GM18498 (cell line): ENCODE measurements at regions not wholly inside any gene's neighbourhood (a gene's known extent, or its start where the extent isn't known, plus 50 kb on each side); places are given as distances from the start of the nearest gene placed in this dataset.

ENCODE experiments used
- ATAC-seq: cut with Tn5 transposase; IDR thresholded peaks from one replicate; pipeline ENCODE4 v1.9.1; 2021; ENCODE audit warnings: mild to moderate bottlenecking, moderate library complexity; ENCODE audit not compliant: unreplicated experiment

DNA sequence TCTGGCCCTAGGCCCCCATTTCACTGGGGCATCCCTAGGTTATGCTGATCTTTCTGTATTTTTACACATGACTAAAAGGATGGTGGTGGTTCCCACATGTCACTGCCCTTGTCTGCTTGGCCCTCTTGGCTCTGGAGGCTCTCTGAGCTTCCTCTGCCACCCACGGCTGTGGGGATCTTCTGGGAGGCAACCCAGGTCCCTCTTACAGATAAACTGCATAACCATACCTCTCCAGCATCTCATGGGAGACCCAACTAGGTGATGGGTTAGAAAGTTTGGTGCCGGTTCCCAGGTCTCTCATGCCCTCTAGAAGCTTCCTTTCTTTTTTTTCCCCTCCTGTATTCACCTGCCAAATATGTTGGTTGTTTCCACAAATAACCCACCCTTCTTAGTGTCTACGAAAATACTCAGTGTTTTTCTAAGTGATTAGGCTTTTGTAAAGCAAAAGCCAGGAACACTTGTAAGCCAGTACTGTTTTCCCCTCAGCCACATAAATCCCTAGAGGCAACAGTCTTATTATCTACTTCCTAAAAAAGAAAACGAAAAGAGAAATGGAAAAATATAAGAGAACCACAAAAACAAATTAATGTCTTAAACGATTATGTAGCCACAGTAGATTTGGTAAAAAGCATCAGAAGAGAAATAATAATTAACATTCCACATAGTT lies 71.7 kb upstream of the SMLR1 start:
- ATAC-seq, result no peak

DNA sequence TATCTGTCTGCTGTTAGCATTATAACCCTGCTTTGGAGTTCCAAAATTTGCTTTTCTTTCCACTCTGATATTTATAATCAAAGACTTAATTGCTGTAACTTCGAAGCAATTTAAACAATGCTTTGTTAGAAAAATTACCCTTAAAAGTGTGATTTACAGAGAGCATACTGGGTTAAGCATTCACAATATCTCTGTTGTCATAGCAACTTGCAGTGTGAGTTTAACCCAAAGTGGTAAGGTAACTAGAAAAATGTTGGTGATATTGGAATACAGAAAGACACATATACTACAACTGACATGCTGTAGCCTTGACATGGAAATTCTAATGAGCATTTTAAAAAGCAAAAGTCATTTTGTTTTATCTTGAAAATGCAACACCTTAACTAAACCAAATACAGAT lies 70.4 kb upstream of the SMLR1 start:
- ATAC-seq, result no peak

GRCh38 chr6:130758813-130759212 lies 68.4 kb upstream of the SMLR1 start:
- no peak for ATAC-seq

GRCh38 chr6:130760006-130760405 lies 67.2 kb upstream of the SMLR1 start:
- ATAC-seq, result no peak

- ATAC-seq, result no peak
Observed at GRCh38 chr6:130761286-130761685, 65.9 kb upstream of the SMLR1 start.

DNA sequence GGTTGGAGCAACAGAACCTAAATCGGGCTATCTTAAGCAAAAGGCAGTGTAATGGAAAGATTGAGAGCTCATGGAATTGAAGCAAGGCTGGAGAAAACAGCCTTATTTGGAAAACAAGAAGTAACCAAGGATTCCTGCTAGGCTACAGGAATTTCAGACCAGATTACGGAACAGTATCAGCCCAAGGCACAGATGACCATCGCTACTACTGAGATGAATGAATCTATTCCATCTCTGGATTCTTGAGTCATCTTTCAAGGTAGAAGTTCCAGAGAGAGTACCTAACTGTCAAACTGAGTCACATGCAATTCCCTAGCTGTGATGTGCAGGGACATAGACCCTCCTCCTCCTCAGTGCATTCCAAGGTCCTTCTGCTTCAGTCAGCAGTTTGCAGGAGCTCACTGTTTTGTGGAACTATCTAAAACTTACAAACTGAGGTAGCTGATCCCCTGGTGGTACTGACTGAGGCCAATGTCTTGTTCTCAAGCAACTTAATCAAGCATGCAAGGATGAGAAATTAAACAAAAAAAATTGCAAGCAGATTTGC lies 62.0 kb upstream of the SMLR1 start:
- ATAC-seq, result no peak

DNA sequence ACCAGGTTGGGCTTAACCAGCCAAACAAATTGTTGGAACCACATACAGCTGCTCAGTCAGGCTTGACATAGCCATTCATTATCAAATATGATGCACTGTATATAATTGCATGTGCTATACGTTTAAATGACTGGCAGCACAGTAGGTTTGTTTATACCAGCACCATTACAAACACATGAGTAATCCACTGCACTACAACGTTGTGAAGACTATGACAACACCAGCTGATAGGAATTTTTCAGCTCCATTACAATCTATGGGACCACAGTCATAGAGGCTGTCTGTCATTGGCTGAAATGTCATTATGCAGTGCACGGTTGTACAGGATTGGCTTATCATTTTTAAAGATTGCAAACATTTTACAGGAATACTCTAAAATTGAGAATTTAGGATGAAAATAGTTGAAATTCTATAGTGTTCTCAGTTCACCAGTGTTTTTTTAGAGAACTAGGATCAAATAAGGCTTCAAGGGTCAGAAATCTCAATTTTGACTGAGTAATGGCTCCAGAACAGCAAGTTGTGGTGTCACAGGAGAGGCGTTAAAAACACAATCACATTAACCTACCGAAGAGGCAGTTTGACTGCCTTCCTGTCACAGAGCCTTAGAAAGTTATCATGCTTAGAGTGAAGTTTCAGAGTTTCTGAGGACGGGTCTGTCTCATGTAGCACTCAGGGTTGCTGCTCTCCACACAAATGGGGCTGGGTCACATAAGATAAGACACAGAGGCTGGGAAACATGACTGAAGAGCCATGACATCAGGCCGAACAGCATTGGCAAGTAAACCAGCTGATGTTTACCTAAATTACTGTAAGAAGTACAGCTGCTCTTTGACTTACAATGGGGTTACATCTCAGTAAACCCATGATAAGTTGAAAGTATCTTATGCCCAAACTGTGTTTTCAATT lies 60.7 kb upstream of the SMLR1 start:
- no peak for ATAC-seq

- no peak for ATAC-seq
Observed at GRCh38 chr6:130769861-130770260, 57.3 kb upstream of the SMLR1 start.

- ATAC-seq, result no peak
Observed at GRCh38 chr6:130771741-130772140, 55.5 kb upstream of the SMLR1 start.

- no peak for ATAC-seq
Observed at GRCh38 chr6:130773860-130774259, 53.3 kb upstream of the SMLR1 start.

GRCh38 chr6:130775411-130776012 lies 51.7 kb upstream of the SMLR1 start:
- no peak for ATAC-seq

- peak; percentile 93 for ATAC-seq
Observed at GRCh38 chr6:130776287-130776925, 50.8 kb upstream of the SMLR1 start.
